Renal cortical epithelial cell (primary cell): ENCODE measurements at regions not wholly inside any gene's neighbourhood (a gene's known extent, or its start where the extent isn't known, plus 50 kb on each side); places are given as distances from the start of the nearest gene placed in this dataset.
"Not testable (repeated sequence)": the region's sequence is repeated elsewhere in the genome, so short reads cannot be mapped to it uniquely, and the experiment has no call there.

ENCODE experiments used
- DNase-seq: peaks from one replicate; pipeline ENCODE4 v3.0.0-alpha.2; 2011; ENCODE audit warnings: low read depth

GRCh38 chr7:152594801-152595200, 81.1 kb downstream of the XRCC2 start:
- no peak for DNase-seq

GRCh38 chr7:152591976-152592375, 84.0 kb downstream of the XRCC2 start:
- no peak for DNase-seq

- DNase-seq = no peak
These were observed 85.5 kb downstream of the XRCC2 start for GRCh38 chr7:152590481-152590880.

GRCh38 chr7:152589821-152590220, 86.1 kb downstream of the XRCC2 start:
- DNase-seq = not testable (repeated sequence)

- DNase-seq = peak; percentile 93
These were observed 87.6 kb downstream of the XRCC2 start for GRCh38 chr7:152588350-152588749.

GRCh38 chr7:152587366-152587765, 88.6 kb downstream of the XRCC2 start:
- DNase-seq = peak; percentile 49

GRCh38 chr7:152583006-152583405, 92.9 kb downstream of the XRCC2 start:
- peak; percentile 37 for DNase-seq

GRCh38 chr7:152579070-152579469, 96.9 kb downstream of the XRCC2 start:
- DNase-seq = no peak

GRCh38 chr7:152577339-152577738, 98.6 kb downstream of the XRCC2 start:
- DNase-seq = no peak

- DNase-seq = peak; percentile 76
These were observed 100.9 kb downstream of the XRCC2 start for GRCh38 chr7:152574892-152575548.

- not testable (repeated sequence) for DNase-seq
These were observed 102.8 kb downstream of the XRCC2 start for GRCh38 chr7:152573186-152573585.

- DNase-seq = no peak
These were observed 103.8 kb downstream of the XRCC2 start for GRCh38 chr7:152572101-152572500.

GRCh38 chr7:152571068-152571467, 104.9 kb downstream of the XRCC2 start:
- no peak for DNase-seq

- no peak for DNase-seq
These were observed 107.0 kb downstream of the XRCC2 start for GRCh38 chr7:152568972-152569371.

- DNase-seq = no peak
These were observed 110.2 kb downstream of the XRCC2 start for GRCh38 chr7:152565731-152566130.

- no peak for DNase-seq
These were observed 111.2 kb downstream of the XRCC2 start for GRCh38 chr7:152564656-152565250.

- DNase-seq = no peak
These were observed 119.8 kb downstream of the XRCC2 start for GRCh38 chr7:152556013-152556755.

GRCh38 chr7:152553671-152554317, 118.0 kb upstream of the KMT2C start:
- no peak for DNase-seq

GRCh38 chr7:152551304-152552036, 115.7 kb upstream of the KMT2C start:
- no peak for DNase-seq

- no peak for DNase-seq
These were observed 109.3 kb upstream of the KMT2C start for GRCh38 chr7:152544971-152545619.

- no peak for DNase-seq
These were observed 108.7 kb upstream of the KMT2C start for GRCh38 chr7:152544481-152544927.
